Activated B cell treated with CpG ODN at 0.5 μM for 24 hours (primary cell): ENCODE measurements at regions not wholly inside any gene's neighbourhood (a gene's known extent, or its start where the extent isn't known, plus 50 kb on each side); places are given as distances from the start of the nearest gene placed in this dataset.
"Not testable (repeated sequence)": the region's sequence is repeated elsewhere in the genome, so short reads cannot be mapped to it uniquely, and the experiment has no call there.

Experiments used
- ATAC-seq: fragments of 200-7000 bp; cut with Tn5 transposase; one replicate; pipeline ENCODE4 v1.10.0; 2021; ENCODE audit warnings: low read depth, mild to moderate bottlenecking, moderate library complexity
- CTCF ChIA-PET: fragments of 350-600 bp; sonication (Branson Sonifier 250); formaldehyde crosslinking; loops from one replicate; lab custom pipeline; 2021; ENCODE audit warnings: antibody characterized with exemption; lab: Charles Lee
- POLR2A ChIA-PET: fragments of 350-600 bp; sonication (Branson Sonifier 250); formaldehyde crosslinking; loops from one replicate; lab custom pipeline; 2021; ENCODE audit warnings: antibody characterized with exemption; lab: Charles Lee
- DNase-seq: peaks from one replicate; pipeline ENCODE4 v3.0.0; 2022
- H3K27ac Mint-ChIP-seq: one replicate; pipeline ENCODE4 v1.8.0; 2020; ENCODE audit warnings: mixed read lengths
- H3K27me3 Mint-ChIP-seq: one replicate; pipeline ENCODE4 v1.8.0; 2021; ENCODE audit warnings: mixed read lengths
- H3K36me3 Mint-ChIP-seq: one replicate; pipeline ENCODE4 v1.8.0; 2021; ENCODE audit warnings: low read depth, mixed read lengths
- H3K4me1 Mint-ChIP-seq: one replicate; pipeline ENCODE4 v1.8.0; 2021; ENCODE audit warnings: mixed read lengths
- H3K4me3 Mint-ChIP-seq: one replicate; pipeline ENCODE4 v1.8.0; 2020; ENCODE audit warnings: mild to moderate bottlenecking, mixed read lengths
- H3K9me3 Mint-ChIP-seq: one replicate; pipeline ENCODE4 v1.8.0; 2020; ENCODE audit warnings: mixed read lengths
- intact Hi-C: fragments of 100-400 bp; cut with micrococcal nuclease; formaldehyde crosslinking; loops from one replicate; pipeline ENCODE4 v1.15.1; 2024
- TF ChIP-seq, protein P1 (sequence below): fragments of 200-600 bp; IDR thresholded peaks from one replicate; pipeline ENCODE4 v1.8.0; 2022; ENCODE audit warnings: antibody characterized with exemption, mild to moderate bottlenecking

DNA sequence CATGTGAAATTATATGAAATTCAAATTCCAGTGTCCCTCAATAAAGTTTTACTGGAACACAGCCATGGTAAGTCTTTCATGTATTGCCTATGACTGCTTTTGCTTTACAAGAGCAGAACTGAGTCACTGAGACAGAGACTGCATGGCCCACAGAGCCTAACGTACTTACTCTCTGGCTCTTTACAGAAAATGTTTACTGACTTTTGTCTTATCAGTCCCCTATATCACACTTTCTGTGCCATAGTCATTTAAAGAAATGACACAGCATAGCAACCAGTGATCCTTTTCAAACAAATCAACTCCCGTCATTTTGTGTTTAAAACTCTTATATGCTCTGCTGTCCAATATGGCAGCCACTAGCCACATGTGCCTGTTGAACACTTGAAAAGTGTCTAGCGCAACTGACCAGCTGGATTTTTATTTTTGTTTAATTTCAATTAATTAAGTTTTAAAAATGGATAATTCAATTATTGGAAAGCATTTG is 129.7 kb upstream of the CDIN1 start:
- no peaks in the 10 kb centered on the region for H3K4me1 Mint-ChIP-seq
- TF ChIP-seq, protein P1, sequence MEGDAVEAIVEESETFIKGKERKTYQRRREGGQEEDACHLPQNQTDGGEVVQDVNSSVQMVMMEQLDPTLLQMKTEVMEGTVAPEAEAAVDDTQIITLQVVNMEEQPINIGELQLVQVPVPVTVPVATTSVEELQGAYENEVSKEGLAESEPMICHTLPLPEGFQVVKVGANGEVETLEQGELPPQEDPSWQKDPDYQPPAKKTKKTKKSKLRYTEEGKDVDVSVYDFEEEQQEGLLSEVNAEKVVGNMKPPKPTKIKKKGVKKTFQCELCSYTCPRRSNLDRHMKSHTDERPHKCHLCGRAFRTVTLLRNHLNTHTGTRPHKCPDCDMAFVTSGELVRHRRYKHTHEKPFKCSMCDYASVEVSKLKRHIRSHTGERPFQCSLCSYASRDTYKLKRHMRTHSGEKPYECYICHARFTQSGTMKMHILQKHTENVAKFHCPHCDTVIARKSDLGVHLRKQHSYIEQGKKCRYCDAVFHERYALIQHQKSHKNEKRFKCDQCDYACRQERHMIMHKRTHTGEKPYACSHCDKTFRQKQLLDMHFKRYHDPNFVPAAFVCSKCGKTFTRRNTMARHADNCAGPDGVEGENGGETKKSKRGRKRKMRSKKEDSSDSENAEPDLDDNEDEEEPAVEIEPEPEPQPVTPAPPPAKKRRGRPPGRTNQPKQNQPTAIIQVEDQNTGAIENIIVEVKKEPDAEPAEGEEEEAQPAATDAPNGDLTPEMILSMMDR: no peak
- DNase-seq (no peak), ATAC-seq (no peak)
- H3K36me3 Mint-ChIP-seq: no peaks in the 10 kb centered on the region
- H3K9me3 Mint-ChIP-seq: no peaks in the 10 kb centered on the region
- H3K27ac Mint-ChIP-seq: no peak overlapping the region
- H3K4me3 Mint-ChIP-seq: no peak overlapping the region
- CTCF ChIA-PET: no interaction called here
- intact Hi-C loops: no loop called here
- H3K27me3 Mint-ChIP-seq: no peaks in the 10 kb centered on the region
- POLR2A ChIA-PET: no interaction called here

DNA sequence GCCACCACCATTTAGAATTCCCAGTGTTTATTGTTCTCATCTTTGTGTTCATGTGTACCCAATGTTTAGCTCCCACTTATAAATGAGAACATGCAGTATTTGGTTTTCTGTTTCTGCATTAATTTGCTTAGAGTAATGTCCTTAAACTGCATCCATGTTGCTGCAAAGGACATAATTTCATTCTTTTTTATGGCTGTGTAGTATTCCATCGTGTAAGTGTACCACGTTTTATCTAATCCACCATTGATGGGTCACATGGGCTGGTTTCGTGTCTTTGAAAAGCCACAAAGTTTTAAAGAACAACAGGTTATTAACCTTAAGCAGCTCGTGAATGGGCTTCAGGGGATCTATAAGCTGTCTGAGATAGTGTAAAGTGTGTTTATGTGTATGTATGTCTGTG is 125.2 kb upstream of the CDIN1 start:
- H3K4me1 Mint-ChIP-seq, H3K27ac Mint-ChIP-seq, H3K36me3 Mint-ChIP-seq, DNase-seq, H3K9me3 Mint-ChIP-seq, H3K27me3 Mint-ChIP-seq, H3K4me3 Mint-ChIP-seq, intact Hi-C loops, POLR2A ChIA-PET, CTCF ChIA-PET, ATAC-seq: not testable (repeated sequence)

DNA sequence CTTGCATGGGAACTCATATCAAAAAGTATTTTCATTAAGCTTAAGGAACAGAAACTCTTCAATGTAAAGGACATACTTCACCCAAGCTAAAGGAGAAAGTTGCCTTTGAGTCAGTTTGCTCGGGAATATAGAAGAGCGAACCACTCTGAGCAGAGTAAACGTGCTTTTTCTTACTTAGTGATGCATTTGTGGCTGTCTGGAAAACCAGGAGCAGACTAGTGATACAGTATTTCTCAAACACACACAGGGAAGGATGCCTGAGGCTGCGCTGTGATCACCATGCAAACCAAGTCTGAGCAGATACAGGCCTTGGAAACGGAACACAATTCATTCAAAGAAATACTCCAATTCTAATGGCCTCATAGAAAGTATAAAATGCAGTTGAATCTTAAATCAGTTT is 121.0 kb upstream of the CDIN1 start:
- Mint-ChIP-seq H3K36me3 (no peaks in the 10 kb centered on the region), H3K27ac (no peak overlapping the region), H3K4me3 (no peak overlapping the region), H3K27me3 (no peaks in the 10 kb centered on the region), H3K9me3 (peaks cover 8% of the 10 kb centered on the region), H3K4me1 (no peaks in the 10 kb centered on the region)
- intact Hi-C loops: no loop called here
- TF ChIP-seq, protein P1: no peak
- ChIA-PET CTCF (no interaction called here), POLR2A (no interaction called here)
- ATAC-seq (no peak), DNase-seq (no peak)

DNA sequence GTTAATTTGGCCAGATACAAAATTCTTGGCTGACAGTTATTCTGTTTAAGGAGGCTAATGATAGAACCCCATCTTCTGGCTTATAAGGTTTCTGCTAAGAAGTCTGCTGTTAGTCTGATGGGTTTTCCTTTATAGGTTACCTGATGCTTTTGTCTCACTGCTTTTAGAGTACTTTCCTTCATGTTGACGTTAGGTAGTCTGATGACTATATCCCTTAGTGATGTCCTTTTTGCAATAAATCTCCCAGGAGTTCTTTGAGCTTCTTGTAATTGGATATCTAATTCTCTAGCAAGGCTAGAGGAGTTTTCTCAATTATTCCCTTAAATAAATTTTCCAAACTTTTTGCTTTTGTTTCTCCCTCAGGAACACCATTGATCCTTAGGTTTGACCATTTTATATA is 114.1 kb upstream of the CDIN1 start:
- Mint-ChIP-seq H3K27ac (no peak overlapping the region), H3K27me3 (no peaks in the 10 kb centered on the region), H3K4me3 (no peak overlapping the region), H3K4me1 (no peaks in the 10 kb centered on the region), H3K9me3 (peaks cover 8% of the 10 kb centered on the region), H3K36me3 (no peaks in the 10 kb centered on the region)
- DNase-seq (no peak), ATAC-seq (no peak)
- ChIA-PET POLR2A (no interaction called here), CTCF (no interaction called here)
- intact Hi-C loops: no loop called here
- TF ChIP-seq, protein P1: no peak

DNA sequence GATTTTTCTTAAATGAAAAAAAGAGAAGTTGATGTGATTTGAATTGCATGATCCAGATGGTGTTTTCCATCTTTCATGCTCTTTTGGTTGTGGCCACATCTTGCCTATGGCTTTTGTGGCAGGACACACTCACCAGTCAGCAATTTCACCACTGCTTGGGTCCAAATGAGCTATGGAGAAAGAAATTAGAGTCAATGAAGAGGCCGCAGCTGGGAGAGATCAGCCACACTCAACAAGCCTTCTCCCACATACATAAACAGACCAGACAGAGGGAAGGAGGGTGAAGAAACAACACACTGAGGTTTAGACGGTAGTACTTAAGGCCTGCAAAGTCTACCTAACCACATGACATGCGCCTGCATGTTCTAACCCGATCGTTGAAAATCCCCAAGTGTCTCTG is 110.7 kb upstream of the CDIN1 start:
- intact Hi-C loops: no loop called here
- no peak for ATAC-seq
- ChIA-PET POLR2A (no interaction called here), CTCF (no interaction called here)
- no peak overlapping the region for H3K27ac Mint-ChIP-seq
- H3K27me3 Mint-ChIP-seq: no peaks in the 10 kb centered on the region
- no peak overlapping the region for H3K4me3 Mint-ChIP-seq
- no peaks in the 10 kb centered on the region for H3K9me3 Mint-ChIP-seq
- no peaks in the 10 kb centered on the region for H3K36me3 Mint-ChIP-seq
- H3K4me1 Mint-ChIP-seq: no peaks in the 10 kb centered on the region
- TF ChIP-seq, protein P1: no peak
- DNase-seq: no peak

DNA sequence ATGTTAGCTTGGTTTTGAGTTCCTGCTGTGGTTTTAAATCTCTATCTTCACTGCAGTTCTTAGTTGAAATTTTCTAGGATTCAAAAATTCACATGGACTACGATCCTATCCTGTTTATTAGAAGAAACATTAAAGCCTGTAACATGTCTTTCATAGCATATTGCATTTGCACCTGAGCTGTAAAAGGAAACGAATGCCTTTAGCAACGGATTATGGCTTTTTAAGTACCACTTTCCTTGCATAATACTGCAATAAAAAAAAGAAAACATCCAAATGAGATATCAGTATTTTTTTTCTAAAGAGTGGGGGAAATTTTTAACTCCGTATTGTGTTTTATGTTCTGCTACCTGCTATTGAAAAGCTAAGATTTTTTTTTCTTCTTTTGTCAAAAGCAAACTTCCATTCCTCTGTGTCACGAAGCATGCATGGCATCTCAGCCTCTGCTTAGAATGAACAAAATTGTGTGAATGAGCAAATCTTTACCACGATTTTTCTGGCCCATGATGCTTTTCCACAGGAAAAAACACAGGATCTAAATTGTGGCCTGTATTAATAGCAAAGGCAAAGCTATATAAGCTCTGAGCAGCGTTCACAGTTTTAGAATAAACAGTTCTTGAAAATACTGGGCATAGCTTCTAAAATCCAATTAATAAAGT is 110.0 kb upstream of the CDIN1 start:
- TF ChIP-seq, protein P1: no peak
- Mint-ChIP-seq H3K36me3 (no peaks in the 10 kb centered on the region), H3K4me1 (no peaks in the 10 kb centered on the region), H3K4me3 (no peak overlapping the region), H3K27me3 (no peaks in the 10 kb centered on the region), H3K9me3 (no peaks in the 10 kb centered on the region), H3K27ac (no peak overlapping the region)
- POLR2A ChIA-PET: no interaction called here
- no peak for ATAC-seq
- no peak for DNase-seq
- intact Hi-C loops: no loop called here
- CTCF ChIA-PET: no interaction called here
